HTR-8/SVneo (cell line): ENCODE measurements at regions not wholly inside any gene's neighbourhood (a gene's known extent, or its start where the extent isn't known, plus 50 kb on each side); places are given as distances from the start of the nearest gene placed in this dataset.

Experiments
- DNase-seq: peaks from one replicate; pipeline ENCODE4 v3.0.0; 2011; ENCODE audit warnings: low spot score, mixed read lengths; ENCODE audit not compliant: insufficient read length
- FAIRE-seq: peaks from 2 replicates; lab custom pipeline; 2011; peaks lifted over from hg19 to GRCh38; lab: Jason Lieb, UNC

DNA sequence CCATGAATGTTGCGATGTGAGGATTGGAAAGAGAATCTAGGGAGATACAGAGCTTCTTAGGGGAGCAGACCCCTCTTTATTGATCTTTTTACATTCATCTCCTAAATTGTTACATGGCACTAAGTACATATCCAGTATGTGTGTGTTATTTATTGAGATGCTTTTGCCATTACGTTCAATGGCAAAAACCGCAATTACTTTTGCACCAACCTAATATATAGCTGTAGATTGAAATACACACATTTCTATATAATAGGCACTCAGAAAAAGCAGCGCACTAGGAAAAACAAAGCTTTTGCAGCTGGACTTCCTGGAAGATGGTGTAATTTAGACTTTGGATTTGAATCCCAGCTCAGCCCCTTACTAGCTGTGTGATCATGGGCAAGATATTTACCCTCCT lies 849.4 kb downstream of the SLC4A3 start:
- DNase-seq (no peak), FAIRE-seq (no peak)

DNA sequence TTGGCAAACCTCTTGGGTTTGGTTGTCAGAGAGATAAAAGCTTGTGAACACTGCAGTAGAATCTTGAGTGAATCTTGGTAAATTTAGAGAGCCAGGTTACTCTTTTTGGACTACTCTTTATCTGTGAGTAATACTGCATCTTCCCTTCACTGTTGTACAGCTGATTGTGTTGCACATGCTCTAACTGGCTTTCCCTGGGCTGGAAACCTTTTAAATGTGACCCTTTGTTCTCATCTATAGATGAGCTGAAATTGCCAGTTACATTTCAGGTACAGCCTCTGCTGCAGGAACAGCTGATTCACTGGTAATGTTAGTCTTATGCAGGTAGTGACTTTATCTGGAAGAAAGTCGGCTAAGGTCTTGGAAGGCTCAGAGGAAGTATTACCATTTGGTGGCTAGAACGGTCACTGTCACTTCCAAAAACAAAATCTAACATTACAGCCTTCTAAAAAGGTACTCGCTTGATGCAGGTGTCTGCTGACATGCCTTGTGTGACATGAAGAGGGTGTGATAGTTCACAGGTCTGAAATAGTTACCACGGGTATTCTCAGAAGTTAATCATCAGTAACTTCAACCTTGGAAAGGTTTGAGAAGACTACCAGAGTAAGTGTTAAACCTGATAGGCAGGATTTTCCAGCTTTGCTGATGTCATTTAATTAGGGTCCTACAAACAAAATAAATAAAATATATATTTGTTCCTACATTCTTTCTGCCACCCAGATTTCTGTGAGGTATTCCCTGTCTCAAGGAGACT lies 851.1 kb downstream of the SLC4A3 start:
- DNase-seq (no peak), FAIRE-seq (no peak)

DNA sequence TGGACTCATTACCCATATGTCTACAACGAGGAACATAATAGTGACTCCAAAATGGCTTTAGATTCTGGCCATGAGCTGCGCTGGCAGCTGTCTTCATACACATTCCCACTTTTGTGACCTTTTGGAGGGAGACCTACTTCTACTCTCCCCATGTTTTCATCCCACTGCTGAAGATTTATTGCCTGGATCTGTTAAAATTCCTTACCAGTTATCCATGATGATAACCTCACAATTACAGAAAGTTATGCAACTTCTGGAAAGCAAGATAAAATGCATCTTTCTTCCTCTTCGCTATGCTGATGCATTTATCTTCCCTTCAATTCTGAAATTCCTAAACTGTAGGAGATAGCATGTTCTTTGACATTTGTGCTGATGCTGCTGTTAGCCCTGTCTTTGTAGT lies 855.3 kb downstream of the SLC4A3 start:
- no peak for FAIRE-seq

DNA sequence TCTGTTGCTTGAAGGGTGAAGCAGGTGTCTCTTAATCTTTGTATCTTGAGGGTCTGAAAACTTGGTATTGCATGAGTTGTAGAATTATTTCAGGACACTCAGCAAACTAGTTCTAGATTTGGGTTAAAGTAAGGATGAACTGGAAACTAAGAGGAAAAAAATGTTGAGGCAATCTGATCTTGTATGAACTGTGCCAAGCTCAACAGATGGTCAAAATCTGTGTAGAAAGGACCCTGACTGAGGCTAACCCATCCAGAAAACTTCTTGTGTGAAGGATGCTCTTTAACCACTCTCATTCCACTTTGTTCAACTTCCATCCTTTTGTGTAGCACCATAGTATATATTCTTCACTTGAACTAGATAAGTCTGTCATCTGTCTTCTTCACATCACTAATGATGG lies 861.7 kb downstream of the SLC4A3 start:
- no peak for FAIRE-seq

More for the DNA sequence above, 855.3 kb downstream of the SLC4A3 start:
- DNase-seq = no peak

DNA sequence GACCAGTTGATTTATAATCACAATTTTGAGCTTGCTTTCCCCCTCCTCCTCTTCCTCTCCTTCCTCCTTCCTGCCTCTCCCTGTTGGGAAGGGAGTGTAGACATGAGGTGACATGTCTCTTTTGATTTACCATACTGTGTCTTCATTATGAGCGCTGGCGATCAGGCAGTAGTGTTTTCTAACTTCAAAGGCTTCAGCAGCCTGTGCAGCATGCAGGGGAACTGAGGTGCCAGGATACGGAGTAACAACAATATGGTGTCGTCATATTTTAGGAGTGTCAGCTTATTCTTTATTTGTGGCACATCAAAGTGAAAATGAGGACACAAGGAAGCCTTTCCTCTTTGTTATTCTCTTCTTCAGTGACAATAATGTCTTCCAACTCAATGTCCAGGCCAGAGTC lies 864.2 kb downstream of the SLC4A3 start:
- no peak for FAIRE-seq

More for the DNA sequence above, 861.7 kb downstream of the SLC4A3 start:
- DNase-seq = no peak

DNA sequence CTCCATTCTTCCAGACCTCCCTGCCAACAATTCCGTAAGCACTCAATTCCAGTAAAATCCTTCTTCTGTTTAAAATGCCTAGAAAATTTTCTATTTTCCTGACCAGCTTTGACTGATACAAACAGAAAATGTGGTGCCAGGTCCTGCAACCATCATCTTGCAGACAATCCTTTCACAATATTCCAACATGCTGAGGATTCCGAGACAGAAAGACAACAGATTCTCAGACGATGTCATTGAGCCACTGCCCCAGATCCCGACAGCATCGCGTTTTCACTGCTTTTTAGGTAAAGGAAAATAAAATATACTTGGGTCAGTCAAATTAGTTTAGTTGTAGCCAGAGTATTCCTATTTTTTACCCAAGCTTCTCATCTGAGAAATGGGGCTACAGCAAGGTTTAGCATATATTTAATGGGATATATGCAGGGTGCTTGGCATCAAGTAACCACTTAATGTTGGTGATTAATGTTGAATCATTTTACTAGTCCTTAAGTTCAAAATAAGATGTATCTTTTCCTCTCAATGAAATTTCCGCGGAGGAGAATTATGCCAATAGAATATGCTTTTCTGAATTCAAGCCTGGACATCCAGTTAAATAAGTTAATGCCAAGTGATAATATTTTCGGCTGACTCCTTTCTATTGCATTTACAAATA lies 866.6 kb downstream of the SLC4A3 start:
- DNase-seq (no peak), FAIRE-seq (no peak)

More for the DNA sequence above, 864.2 kb downstream of the SLC4A3 start:
- no peak for DNase-seq

DNA sequence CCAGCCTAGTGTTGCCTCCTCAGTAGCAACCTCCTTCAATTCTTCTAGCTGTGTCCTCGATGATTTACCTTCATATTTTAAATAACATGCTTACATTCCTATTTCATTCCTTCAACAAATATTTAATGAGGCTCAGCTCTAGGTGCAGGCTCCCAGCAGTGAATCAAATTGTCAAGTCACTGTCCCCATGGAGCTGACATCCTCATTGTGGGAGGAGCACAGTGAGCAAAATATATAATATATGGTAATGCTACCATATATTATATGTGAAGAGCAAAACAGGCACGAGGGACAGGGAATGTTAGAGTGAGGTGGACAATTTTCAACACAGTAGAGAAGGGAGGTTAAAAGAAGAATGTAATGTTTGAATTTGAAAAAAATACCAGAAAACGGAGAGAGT lies 869.1 kb downstream of the SLC4A3 start:
- FAIRE-seq (no peak), DNase-seq (no peak)

DNA sequence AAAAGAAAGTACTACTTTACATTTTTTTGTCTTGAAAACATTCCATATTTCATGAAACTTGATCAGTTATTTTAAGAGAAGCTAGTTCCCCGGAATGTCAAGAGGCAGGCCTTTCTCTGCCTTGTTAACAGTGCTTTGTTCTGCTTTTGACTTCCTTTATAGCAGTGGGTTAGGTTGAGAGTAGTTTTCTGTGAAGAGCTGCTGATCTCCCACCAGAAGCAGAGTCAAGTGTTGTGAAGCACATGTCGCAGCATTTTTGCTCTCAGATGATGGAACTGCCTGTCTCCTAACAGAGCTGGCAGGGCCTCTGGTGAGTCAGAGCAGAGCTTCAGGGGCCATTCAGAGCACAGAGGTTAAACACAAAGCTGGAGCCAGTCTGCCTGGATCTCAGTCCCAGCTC lies 871.8 kb downstream of the SLC4A3 start:
- DNase-seq (peak; percentile 47), FAIRE-seq (peak; percentile 38)

DNA sequence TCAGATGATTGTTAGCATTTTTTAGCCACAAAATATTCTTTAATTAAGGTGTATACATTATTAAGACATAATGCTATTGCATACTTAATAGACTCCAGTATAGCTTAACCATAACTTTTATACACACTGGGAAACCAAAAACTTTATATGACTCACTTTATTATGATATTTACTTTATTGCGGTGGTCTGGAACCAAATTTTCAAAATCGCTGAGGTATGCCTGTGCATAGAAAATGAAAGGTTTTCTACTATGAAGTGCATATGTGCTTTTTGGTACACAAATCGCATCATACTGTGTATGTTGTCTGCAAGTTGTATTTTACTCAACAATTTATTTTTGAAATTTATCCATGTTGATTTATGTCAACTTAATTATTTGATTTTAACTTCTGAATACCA lies 875.1 kb downstream of the SLC4A3 start:
- FAIRE-seq (no peak), DNase-seq (no peak)

DNA sequence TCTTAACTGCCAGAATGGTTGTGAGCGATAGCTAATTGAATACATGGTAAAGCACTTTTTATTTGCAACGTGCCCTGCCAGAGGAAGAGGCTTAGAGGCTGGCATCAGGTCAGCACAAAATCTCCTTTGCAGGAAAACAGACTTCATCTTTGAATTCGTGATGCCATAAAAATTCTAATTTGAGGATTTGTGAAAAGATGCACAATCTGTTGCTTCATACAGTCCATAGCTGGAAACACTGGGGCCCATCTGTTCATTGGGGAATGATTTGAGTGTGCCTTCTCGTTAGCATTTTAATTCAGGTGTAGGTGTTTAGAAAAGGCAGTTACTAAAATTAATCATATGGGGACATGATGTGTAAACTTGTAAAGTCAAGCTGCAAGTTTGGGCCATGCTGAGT lies 876.0 kb downstream of the SLC4A3 start:
- DNase-seq = no peak
- FAIRE-seq = no peak

DNA sequence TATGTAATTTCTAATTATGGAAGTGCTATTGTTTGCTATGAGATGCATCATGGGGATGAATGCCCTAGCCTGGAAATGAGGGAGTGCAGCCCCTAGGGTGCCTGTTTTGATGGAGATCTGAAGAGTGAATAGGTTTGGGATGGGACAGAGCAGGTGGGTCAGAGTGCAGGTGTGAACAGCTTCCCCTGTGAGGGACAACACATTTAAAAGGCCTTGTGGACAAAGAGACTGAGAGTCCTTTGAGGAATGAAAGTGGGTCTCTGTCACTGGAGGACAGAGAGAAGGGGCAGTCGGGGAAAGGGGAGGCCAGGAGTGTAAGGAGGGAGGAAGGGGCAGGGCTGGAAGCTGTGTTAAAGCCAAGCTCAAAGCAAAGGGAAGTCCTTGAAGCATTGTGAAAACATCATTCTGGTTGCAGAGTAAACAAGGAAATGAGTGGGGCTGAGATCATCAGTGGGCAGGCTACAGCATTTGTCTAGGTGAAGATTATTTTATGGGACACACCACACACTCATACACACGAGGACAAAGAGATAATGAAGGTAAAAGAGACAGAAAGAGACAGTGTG lies 877.6 kb downstream of the SLC4A3 start:
- FAIRE-seq (peak; percentile 31), DNase-seq (no peak)

DNA sequence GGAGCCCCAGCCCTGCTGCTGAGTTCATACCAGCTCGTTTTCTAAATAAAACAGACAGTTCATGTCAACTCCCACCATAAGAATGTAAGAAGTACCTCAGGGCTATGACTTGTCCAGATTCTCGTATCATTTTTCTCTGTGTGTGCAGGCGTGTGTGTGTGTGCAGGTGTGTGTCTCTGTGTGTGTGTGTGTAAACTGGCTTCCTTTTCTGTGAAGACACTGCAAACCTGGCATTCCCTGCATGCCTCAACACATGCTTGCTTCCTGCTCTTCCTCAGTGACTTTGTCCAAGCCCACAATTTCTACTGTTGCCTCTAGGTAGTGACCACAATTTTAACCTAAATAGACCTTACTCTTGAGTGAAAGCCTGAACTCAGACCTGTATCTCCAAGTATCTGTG lies 879.0 kb downstream of the SLC4A3 start:
- DNase-seq = no peak
- no peak for FAIRE-seq

DNA sequence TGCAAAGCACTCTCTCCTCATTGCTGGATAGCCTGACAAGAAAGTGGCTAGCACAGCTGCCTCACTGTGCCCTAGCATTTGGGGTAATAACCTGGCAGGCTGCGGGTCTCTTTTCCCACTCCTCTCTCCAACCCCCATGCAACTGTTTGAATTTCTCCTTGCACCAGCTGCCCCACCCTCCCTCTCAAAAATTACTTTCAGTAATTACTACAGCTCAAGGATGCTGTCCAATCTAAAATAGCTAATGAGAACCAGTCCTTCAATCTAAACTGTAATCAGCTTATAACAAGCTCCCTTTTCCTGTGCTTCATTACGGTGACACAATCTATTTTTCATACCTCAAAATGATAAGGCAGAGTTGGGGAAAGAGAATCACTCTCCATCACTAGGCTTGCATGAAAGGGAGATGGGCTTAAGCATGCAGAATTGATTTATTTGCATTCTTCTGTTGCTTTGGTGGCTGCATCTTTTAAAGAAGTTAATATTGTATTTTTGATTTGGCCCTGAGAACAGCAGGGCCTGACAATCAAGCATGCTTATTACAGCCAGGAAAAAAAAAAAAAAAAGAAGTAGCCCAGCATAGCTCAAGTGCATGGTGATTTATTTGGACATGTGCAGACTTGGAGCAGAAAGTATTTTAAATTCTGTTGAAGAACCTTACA lies 881.8 kb downstream of the SLC4A3 start:
- FAIRE-seq = no peak
- DNase-seq = no peak

DNA sequence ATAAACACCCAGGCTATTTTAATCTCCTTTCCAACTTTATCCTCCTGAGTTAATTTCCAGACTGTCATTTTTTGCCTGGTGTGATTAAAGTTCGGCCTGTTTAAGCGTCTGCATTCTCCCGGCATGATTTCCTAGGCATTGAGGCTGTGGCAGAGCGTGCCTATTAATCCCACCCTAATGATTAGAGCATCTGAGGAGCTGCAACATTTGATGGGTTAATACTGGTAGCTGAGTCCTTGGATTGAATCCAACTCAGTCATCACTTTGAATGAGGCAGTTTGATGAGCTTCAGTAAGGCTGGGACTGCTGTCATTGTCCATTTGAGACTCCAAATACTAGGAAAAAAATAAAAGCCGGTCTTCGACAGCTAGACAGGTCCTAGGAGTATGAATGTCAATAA lies 882.5 kb downstream of the SLC4A3 start:
- DNase-seq (no peak), FAIRE-seq (no peak)

DNA sequence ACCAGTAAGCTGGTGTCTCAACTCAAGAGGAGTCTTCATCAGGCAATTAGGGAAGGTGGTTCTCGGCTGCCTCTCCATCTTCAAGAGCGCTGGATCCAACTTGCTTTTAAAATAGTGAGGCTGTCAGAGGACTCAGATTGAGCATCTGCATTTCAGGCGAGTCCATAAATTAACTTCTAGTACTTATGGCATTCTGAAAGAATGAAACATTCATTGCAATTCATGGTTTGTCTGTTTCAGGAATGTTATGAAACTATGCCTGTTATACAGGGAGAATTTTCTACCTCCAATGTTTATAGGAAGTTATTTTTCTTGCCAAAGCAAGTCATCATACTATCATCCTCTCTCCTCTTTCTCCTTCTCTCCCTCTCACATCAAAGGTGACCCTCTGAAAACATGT lies 883.2 kb downstream of the SLC4A3 start:
- FAIRE-seq = no peak

DNA sequence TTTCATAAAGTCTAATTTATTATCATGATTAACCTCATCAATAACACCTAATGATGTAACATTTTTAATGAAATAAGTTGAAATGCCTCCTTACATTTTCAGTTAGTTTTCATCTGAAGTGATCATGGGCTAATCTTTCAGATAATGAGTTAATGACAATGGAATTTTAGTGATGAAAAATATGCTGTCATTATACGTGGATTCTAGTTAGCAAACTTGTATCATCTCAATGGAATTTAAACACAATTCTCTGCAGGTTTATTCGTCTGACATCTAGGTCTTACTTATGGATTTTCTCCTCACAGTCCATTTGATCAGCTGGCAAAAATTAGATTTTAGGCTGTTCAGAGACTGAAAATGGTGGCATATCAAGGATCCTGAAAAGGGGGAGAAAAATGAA lies 885.0 kb downstream of the SLC4A3 start:
- peak; percentile 31 for FAIRE-seq
- DNase-seq = peak; percentile 33

More for the DNA sequence above, 883.2 kb downstream of the SLC4A3 start:
- DNase-seq = no peak

DNA sequence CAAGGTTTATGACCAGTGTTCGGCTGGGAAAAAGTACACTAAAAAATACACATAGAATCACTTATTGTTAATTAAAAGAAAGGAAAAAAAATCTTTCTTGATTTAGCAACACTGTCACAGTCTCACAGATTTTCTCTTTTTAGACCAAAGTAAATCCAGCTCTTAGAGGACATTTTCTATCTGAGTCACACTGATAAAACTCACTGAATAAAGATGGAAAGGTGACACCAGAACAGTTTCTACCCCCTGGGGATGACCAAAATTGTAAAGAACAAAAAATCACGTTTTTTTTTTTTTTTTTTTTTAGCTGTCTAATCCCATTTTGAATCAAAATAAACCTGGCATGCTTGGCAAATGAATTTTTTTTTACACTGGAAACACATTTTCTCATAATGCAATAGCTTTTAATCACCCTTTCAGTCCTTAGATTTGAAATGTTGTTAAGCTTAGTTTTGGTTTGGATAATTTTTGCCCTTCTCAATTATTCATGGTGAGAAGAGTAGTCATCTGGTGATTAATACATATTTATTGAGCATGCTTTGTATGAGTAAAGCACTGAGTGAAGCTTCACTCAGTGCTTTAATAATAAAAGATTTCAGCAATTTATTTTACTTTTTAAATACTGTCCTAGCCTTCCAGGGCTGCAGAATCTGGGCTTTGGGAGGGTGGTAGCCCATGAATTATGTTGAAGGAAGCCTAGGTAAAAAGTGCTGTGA lies 886.3 kb downstream of the SLC4A3 start:
- no peak for DNase-seq
- FAIRE-seq = no peak

DNA sequence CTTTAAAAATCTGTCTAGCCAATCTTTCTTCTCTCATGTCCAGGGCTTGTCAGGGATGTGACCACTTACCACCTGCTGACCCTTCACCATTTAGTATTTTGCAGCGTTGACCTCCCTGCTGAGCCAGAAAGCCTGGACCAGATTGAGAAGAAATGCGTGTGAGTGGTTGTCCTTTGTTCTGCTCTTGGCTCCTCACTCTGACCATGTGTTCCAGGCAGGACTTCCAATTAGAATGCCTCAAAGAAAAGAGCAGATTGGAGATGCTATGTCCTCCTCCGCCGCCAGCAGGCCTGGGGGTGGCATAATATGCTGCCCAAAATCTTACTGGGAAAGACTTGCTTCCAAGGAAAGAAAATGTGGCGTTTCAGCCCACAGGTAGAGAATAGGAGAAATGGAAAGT lies 894.1 kb downstream of the SLC4A3 start:
- DNase-seq (no peak), FAIRE-seq (no peak)

DNA sequence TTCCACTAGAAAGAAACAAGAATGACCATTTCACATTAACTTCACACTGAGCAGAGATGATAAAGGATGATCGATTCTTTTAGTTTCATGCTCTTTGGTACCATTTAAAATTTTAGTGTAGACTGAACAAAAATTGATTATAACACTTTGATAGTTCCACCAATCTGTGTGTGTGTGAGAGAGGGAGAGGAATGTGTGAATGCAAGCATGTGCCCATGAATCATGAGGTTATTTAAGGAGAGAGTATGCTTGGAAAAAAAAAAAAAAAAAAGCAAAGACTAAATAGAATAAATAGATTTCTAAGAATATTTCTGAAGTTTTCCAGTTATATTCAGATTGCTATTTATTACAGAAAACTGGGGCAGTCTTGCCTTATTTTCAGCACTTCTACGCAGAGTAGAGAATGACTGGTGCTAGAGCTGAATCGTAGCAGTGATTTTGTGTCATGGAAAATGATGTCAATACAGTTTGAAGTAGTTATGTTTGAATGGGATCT lies 900.8 kb downstream of the SLC4A3 start:
- no peak for DNase-seq
- FAIRE-seq = no peak

DNA sequence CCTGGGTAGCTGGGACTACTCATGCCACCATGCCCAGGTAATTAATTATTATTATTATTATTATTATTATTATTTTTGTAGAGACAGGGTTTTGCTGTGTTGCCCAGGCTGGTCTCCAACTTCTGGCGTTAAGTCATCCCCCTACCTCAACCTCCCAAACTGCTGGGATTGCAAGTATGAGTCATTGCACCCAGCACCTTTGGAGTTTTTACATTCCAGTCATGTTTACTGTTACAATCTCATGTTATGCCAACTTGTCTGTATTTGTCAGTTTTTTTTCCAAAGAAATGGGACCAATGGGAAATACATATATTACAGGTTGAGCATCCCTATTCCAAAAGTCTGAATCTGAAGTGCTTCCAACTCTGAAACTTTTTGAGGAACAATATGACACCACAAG lies 903.8 kb downstream of the SLC4A3 start:
- FAIRE-seq (no peak), DNase-seq (no peak)
